HG02610 (cell line): ENCODE measurements at regions not wholly inside any gene's neighbourhood (a gene's known extent, or its start where the extent isn't known, plus 50 kb on each side); places are given as distances from the start of the nearest gene placed in this dataset.

ENCODE experiments used
- ATAC-seq: cut with Tn5 transposase; IDR thresholded peaks from one replicate; pipeline ENCODE4 v1.9.1; 2021; ENCODE audit warnings: mild to moderate bottlenecking, moderate library complexity; ENCODE audit not compliant: unreplicated experiment

DNA sequence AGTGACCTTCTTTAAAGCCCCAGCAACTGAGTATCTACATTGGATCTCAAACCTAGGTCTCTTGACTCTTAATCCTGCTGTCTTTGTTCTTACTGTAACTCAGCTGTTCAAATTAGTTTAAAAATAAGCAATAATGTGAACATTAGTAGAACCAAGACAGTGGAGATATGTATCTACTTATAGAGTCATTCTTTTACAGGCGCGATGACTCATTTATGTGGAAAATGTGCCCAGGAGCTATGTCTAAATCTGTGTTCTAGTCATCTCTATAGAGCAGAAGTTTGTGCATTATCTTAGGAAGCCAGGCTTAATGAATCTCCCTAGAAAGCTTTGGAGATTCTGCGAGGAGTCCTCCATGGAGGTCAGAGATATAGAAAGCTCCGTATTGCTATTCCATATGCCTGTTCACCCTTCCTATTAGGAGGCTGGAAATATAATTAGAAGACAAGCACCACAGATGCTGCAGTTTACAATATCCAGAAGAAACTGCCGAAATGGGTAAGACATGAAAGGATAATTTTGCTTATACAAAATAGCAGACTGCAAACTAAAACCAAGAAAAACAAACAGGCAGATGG, 211.6 kb downstream of the TRIB2 start:
- ATAC-seq = no peak

DNA sequence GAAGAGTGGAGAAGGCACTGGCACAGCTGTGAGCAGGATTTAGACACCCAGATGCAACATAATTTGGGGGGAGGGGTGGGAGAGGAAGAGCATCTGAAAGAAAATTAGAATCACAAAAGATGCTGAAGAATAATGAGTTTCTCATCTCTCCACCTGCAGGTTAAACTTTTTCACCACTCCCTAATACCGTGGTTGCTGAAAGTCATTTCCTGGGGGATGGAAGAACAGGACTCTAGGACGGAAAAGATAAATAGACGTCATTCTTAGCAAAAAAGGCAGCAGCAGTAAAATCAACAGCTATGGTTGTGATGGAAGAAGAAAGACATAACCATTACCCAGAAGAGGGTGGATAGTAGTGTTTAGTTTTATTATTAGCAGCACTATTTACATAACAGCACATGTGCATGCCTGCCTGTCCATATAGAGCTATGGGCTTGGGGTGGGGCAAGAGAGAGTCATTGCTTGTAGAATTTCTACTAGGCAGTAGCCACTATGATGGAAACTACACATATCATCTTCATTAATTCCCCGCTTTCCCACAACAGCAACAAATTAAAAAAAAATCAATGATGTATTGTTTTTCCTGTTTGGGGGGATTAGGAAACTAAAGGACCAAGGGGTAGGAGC, 212.2 kb downstream of the TRIB2 start:
- no peak for ATAC-seq

DNA sequence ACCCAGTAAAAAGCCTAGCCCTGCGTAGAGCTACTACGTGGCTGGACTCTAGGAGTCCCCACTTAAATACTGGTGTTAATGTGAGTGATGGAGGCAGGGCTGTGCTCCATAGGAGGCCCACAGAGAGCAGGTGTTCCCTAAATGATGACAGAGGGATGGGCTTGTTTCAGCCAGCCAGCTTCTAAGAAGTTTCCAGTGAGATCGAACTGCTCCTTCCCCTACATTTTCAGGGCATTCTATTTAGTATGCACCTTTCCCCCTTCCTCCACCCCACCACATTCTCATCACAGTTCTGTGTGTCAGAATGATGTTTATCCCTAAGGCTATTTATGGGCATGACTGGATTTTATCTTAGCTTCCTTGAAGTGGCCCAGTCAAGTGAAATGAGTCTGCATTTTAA, 213.0 kb downstream of the TRIB2 start:
- no peak for ATAC-seq

DNA sequence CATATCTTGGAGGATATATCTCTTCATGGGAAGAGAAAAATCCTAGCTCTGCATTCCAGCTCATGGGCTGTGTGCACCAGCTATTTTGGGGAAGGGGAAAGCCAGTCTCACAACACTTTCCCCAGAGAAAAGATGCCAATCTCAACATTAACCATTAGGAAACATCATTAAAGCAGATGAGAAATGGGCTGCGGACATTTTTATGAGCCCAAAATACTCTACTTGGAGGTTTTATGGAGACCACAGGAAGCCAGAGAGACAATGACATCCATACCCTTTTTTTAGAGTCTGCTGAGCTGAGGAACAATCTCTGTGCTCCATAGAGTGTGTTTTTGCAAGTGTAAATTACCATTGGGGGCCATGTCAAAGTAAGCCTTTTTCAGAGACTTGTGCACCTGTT, 213.7 kb downstream of the TRIB2 start:
- ATAC-seq = no peak

DNA sequence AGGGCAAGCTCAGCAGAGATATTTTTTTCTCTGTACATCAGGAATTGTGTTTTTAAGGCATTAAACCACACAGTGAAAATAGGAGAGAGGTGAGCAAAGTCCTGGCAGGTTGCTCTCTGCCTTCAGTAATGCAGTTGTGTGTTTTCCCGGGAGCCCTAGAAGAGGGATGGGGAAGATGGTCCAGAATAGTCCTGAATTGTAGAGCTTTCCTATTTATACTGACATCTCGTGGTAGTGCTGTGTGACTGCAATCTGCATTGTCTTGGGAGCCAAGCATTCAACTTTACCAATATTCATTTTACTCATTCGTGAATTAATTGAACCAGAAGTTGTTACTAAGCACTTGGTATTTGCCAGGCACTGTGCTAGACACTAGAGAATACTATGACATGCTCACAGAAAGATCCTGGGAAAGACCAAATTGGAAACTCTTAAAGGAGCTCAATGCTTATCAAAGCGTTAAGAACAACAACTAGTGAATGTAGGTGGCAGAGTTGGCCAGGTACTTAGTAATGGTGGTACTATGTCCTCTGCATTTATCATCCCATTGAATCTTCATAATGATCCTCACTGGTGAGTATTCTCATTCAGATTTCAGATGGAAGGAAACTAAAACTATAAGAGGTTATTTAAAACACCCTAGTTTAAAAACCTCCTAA, 214.6 kb downstream of the TRIB2 start:
- ATAC-seq = peak; percentile 46

DNA sequence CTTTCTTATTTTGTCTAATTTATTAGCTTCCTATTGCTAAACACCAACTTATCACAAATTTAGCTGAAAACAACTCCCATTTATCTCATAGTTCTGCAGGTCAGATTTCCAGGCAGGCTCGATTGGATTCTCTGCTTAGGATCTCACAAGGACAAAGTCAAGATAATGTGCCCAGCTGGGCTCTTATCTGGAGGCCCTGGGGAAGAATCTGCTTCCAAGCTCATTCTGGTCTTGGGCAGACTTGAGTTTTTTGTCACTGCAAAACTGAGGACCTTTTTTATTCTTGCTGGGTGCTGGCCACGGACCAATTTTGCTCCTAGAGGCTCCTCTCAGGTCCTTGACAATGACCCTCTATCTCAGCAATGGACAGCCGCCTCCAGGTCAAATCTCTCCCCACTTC, 215.5 kb downstream of the TRIB2 start:
- no peak for ATAC-seq

DNA sequence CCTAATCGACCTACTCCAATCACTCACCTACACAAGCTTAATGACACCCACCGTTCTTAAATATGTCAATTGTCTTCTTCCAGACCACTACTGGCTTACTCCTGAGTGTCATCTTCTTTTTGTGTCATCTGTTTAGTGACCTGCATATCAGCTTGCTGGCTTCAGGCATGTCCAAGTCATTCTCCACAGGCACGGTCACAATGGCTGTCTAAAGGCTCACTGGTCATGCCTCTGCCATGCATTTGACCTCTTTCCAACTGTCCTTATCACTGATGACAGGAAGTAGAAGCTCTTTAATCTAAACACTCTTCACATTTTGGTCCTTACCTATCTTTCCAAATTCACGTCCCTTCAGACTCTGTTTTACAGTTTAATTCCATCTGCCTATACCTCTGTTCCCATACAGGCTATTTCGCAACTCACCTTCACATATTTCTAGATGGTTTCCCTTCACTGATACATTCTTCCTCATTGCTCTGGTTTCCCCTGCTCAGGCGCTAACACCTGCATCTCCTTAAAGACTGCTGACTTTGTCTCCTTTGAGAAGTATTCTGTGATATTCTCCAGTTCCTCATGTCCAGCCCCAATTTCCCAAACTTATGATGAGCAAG, 217.5 kb downstream of the TRIB2 start:
- ATAC-seq = no peak

DNA sequence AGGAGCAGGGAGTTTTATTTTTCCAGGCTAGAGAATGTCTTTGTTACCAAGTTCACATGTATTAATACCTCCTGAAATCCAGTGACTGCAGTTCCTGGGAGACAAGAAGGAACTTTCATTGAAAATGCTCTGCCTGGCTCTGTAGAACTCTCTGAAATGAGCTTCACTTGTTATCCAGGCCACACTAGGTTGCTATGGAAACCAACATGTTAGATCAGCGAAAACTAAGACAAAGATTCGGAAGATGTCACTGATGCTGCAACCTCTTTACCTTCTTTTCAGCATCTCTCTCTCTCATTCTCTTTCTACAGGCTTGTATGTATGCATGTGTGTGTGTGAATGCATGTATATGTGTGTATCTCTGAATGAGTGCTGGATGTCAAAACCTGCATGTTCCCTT, 218.5 kb downstream of the TRIB2 start:
- no peak for ATAC-seq

DNA sequence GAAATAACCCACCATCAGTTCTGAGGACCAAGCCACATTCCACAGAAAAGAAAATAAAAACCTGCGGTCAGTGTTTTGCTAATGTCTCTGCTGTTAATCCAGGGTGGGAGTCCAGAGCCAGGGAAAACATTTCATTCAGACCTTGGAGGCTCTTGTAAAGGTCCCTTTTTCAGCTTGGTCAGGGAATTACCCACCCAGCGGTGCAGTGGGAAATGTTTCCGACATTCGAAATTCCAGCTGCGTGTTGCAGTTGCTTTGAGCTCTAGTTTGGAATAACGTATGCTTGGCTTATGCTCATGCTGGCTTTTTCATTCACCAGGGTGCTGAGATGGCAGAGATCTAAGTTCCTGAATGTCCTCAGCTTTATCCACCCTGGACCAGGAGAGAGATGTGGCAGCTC, 219.1 kb downstream of the TRIB2 start:
- ATAC-seq = no peak

DNA sequence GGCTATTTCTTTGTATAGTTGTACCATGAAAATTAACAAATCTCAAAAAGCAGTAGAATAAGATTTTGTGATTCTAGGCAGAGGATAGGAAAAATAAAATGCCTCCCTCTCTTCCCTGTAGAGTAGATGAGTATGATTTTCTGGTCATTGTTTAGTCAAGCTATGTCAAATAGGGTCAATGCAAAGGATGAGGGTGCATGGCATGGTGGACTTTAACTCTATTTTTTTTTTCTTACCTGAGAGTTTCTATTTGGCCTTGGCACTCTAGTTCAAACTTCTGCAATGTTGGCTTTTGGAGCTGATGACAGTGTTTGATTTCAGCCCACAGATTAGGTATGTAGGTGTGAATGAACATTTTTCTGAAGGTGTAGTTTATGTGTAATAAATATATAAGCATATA, 224.5 kb downstream of the TRIB2 start:
- ATAC-seq = no peak

DNA sequence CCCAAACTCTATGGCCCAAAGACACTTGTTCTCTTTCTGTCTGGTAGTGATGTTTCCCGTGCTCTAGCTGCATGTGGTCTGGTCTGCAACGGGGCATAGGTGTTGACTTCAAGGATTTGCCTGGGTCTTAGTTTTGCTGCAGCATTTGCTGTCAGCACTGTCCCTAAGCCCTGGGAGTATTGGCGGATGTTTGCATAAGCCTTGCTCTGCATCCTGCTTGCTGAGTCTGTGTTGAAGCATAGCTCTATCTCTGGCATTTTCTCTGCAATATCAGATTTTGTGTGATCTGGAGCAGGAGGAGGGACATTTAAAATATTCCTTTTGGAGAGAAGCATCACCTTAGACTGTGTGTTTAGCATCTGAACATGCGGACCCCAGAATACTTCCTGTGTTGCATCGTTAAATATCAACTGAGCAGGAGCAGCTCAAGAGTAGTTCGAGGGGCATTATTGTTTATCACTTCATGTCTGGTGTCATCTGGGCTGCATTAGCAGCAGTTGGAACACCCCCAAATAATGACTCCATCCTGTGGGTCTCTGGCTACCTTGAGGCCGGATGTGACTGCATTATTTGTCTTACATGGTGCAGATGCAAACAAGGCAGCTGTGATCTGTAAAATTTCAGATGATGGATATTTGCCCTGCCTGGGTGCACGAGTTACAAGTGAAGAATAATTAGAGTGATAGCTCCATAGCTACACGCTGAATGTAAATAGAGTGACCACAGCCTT, 231.7 kb downstream of the TRIB2 start:
- ATAC-seq = no peak

DNA sequence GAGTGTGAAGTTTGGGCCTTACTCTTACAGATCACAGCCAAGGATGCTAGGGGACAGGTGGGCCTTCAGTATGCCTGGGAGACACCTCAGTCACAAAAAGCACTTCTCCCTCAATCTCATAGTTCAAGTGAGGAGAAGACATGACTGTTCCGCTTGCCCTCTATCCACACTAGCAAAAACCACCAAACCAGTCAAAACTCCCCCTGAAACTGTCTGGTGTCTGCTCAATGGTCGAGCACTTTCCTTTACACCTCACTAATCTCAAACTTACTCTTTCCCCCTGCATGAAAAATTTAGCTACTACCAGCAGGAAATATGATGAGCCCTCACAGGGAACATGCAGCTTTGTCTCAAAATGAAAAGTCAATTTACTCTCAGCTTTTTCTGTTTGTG, 232.2 kb downstream of the TRIB2 start:
- ATAC-seq = peak; percentile 99

DNA sequence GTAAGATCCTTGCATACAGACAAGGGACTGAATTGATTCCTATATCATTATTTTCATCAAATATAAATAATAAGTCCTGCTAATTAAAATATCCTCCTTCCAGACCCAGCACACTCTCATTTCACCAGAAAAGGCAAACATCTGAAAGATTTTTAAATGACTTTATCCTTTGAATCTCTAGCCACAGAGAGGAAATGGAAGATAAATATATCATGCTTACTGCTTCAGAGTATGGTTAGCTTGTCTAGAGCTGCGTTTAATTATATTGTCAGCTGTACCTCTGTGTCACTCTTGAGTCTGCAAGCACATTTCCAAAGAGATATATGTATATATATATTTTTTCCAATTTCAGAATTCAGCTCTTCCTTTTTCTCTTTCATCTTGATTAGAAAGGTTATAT, 232.7 kb downstream of the TRIB2 start:
- no peak for ATAC-seq

DNA sequence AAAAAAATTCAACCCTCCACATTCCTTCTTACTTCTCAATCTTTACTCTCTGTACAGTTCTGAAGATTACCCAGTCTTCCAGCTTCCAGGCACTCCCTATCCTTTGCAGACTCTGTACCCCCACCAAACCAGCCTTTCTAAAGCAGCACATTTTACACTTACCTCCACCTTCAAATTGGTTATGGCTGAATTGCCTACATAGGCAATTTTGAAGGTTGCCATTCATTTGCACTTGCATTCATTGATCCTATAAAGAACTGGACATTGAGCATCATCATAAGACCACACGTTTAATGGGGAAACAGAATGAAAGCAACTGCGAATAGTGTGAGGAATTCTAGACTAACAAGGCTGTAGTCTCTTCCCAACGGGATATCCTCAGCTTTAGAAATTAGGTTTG, 233.4 kb downstream of the TRIB2 start:
- ATAC-seq = no peak

DNA sequence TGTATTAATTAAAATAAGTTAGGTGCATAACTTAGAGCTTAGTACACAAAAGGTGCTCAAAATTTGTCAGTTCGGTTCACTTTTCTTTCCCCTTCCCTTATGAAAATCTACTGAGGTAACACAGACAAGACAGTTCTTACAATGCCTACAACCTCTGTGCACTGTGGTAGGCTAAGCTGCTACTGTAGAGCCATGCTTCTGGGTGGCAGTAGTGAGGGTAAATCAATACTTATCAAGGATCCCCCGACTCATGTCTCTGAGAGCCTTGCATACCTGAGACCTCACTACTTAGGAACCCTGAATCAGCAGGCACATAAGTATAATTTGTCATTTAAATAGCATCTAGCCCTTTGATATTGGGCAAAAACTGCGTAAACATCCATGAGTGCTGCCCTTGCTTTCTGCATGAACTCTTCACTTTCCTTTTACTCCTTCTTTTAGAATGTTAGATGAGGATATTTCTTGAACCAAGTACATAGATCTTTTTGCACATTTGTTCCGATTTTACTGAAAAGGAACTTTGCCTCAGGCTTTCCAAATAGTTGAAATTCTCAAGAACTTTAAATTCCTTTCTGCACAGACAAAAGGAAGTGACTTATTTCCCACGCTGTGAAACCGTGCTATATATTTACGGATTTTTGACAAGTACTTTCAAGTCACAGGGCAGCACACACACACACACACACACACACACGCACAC, 234.4 kb downstream of the TRIB2 start:
- no peak for ATAC-seq

DNA sequence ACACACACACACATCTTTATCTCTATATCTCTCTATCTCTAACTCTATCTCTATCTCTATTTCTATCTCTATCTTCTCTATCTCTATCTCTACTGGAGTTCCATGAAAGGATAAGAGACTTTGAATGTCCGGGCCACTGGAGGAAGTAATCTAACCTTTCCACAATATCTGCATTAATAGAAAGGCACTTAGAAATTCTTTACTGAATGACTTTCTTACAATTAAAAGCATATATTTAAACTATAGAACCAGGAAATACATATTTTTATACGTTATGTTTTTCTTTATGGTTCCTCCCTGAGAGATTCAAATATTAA, 234.9 kb downstream of the TRIB2 start:
- ATAC-seq = no peak

DNA sequence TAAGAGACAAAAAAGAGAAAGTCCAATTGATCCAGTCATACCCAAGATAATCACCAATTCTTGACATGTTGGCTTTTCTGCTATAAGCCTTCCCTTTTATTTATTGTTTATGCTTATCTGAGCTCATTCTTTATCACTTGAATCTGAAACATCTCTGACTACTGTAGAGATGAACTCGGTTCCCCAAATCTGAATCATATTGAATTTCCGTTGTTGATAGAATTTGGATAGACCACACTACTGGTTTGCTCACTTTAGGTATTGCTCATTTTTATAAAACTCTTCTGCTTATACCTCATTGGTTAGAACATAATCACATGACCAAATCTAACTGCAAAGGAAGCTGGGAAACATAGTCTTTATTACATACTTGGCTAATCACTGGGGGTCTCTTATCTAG, 236.9 kb downstream of the TRIB2 start:
- no peak for ATAC-seq

DNA sequence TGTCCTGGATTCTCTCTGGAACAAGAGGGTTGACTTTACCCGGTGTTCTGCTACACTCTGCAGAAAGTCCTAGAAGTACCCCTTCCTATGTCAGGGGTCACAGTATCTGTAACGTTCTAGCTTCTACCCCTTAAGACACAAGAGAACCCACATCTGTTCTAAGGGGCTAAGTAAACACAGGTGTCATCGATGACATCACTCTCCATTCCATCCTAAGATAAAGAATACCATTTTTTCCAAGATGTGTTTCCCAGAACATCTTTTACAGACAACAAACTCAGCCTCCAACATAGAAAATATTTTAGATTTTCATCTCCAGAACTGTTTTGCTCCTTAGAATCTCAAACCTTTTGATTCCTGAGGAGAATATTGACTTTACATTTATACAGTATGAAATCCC, 239.1 kb downstream of the TRIB2 start:
- no peak for ATAC-seq

DNA sequence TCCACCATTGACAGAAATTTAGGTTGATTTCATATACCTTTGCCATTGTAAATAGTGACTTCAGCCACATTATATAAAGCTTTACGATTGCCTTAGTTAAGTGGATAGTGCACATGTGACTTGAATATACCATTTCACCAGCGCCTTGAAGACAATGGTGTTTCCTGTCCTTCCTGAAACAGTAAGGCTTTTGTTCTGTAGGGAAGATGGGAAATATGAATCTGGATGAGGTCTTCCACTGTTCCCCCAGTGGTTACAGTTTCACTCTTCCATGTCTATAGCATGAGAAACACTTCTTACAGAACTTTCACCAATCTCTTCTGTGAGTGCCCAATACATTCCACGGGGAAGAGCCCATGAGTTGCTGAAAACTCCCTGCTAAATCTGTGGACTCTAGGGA, 240.5 kb downstream of the TRIB2 start:
- ATAC-seq = no peak

DNA sequence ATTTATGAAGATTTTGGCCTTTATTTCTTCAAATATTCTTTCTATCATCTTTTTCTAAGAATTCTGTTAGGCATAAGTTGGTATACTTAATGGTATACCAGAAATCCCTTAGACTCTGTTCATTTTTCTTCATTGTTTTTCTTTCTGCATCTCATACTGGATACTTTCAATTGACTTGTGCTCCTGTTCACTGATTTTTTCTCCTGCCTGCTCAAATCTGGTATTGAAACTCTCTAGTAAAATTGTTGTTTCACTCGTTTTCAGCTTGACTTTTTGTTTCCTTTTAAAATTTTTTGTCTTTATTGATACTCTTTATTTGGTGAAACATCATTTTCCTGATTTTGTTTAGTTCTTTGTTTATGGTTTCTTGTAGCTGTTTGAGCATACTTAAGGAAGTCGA, 243.2 kb downstream of the TRIB2 start:
- no peak for ATAC-seq

DNA sequence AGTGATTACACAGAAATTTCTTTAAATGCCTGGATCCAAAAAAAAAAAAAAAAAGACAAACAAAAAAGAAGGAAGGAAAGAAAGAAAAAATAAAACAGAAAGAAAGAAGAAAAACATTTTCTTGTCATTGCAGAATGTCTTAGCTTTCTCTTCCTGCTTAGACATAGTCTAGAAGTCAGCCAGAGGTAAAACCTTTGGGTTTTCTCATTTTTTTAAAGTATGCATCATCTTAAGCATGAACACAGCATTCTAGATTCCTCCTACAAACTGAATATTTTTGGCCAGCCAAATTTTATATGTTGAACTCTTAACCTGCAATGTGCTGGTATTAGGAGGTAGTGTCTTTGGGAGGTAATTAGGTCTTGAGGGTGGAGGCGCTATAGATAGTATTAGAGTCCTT, 243.9 kb downstream of the TRIB2 start:
- ATAC-seq = no peak
